Gastrocnemius medialis (tissue), 4 donors: ENCODE measurements at regions not wholly inside any gene's neighbourhood (a gene's known extent, or its start where the extent isn't known, plus 50 kb on each side); places are given as distances from the start of the nearest gene placed in this dataset.

ENCODE experiments used
- CTCF ChIP-seq, 5 experiments: fragments of 450-650 bp in 3 of 5; fragments of 200-600 bp in 2 of 5; sonication (generic) in 2 of 5; IDR thresholded peaks in 4 of 5; conservative IDR thresholded peaks in 1 of 5; 1 replicate in 4 of 5; 2 replicates in 1 of 5; pipeline ENCODE4 v1.5.1; 2016 to 2019; ENCODE audit warnings: antibody characterized with exemption in 5 of 5, mild to moderate bottlenecking in 3 of 5, moderate library complexity in 3 of 5
- POLR2A ChIP-seq, 2 donors: fragments of 450-650 bp; IDR thresholded peaks; one replicate each; pipeline ENCODE4 v1.6.1; 2017; ENCODE audit warnings: antibody characterized with exemption in 2 of 2, mild to moderate bottlenecking in 2 of 2, moderate library complexity in 2 of 2

GRCh38 chr4:79552311-79552710 is 144.3 kb upstream of the GK2 start:
- TF ChIP-seq CTCF (IDR thresholded peaks at IDR 0.05 in 4 of 5, conservative IDR thresholded peaks at IDR 0.05 in 1 of 5) (no peak), POLR2A (IDR thresholded peaks at IDR 0.05) (no peak)
